ENCODE measurements at regions not wholly inside any gene's neighbourhood (a gene's known extent, or its start where the extent isn't known, plus 50 kb on each side); places are given as distances from the start of the nearest gene placed in this dataset.

GRCh38 chr10:23522345-23522744 is 83.5 kb downstream of the OTUD1 start:
- Histone ChIP-seq H3K4me3 (ENCODE audit: low read length, poor library complexity, severe bottlenecking) (no peak overlapping the region), H3K9ac (ENCODE audit: low read depth, low read length, poor library complexity, severe bottlenecking) (no peak overlapping the region), H3K79me2 (ENCODE audit: insufficient read depth, low read length) (no peaks in the 10 kb centered on the region), H4K20me1 (ENCODE audit: insufficient read depth, low read length, poor library complexity, severe bottlenecking) (no peaks in the 10 kb centered on the region), H3K9me2 (replicated peaks; ENCODE audit: low read depth, low read length) (no peaks in the 10 kb centered on the region), H2AFZ (ENCODE audit: low read length) (no peak overlapping the region), H3K36me3 (ENCODE audit: insufficient read depth, low read length) (no peaks in the 10 kb centered on the region), H3F3A (ENCODE audit: low read depth) (no peaks in the 10 kb centered on the region), H3K4me1 (ENCODE audit: insufficient read depth, low read length, poor library complexity, severe bottlenecking) (no peaks in the 10 kb centered on the region), H3K4me2 (ENCODE audit: low read depth, low read length, poor library complexity, severe bottlenecking) (no peak overlapping the region), H3K27me3 (ENCODE audit: insufficient read depth, low read length, poor library complexity, severe bottlenecking) (no peaks in the 10 kb centered on the region), H3K9me3 (ENCODE audit: insufficient read depth, low read depth, low read length) (no peaks in the 10 kb centered on the region)
- TF ChIP-seq CTCF (conservative IDR thresholded peaks at IDR 0.05; ENCODE audit: low read length) (no peak), EZH2phosphoT487 (IDR thresholded peaks at IDR 0.05; ENCODE audit: borderline replicate concordance) (no peak)

- no peak overlapping the region for H3K4me3 ChIP-seq (ENCODE audit: low read length, poor library complexity, severe bottlenecking)
- H3K9me2 ChIP-seq (replicated peaks; ENCODE audit: low read depth, low read length) = no peaks in the 10 kb centered on the region
- H2AFZ ChIP-seq (ENCODE audit: low read length) = no peak overlapping the region
- no peaks in the 10 kb centered on the region for H3F3A ChIP-seq (ENCODE audit: low read depth)
- H3K4me1 ChIP-seq (ENCODE audit: insufficient read depth, low read length, poor library complexity, severe bottlenecking) = no peaks in the 10 kb centered on the region
- no peaks in the 10 kb centered on the region for H4K20me1 ChIP-seq (ENCODE audit: insufficient read depth, low read length, poor library complexity, severe bottlenecking)
- no peak overlapping the region for H3K9ac ChIP-seq (ENCODE audit: low read depth, low read length, poor library complexity, severe bottlenecking)
- no peaks in the 10 kb centered on the region for H3K79me2 ChIP-seq (ENCODE audit: insufficient read depth, low read length)
- no peak for TF ChIP-seq EZH2phosphoT487 (IDR thresholded peaks at IDR 0.05; ENCODE audit: borderline replicate concordance)
- no peak for TF ChIP-seq CTCF (conservative IDR thresholded peaks at IDR 0.05; ENCODE audit: low read length)
- no peaks in the 10 kb centered on the region for H3K9me3 ChIP-seq (ENCODE audit: insufficient read depth, low read depth, low read length)
- H3K4me2 ChIP-seq (ENCODE audit: low read depth, low read length, poor library complexity, severe bottlenecking) = no peak overlapping the region
- no peaks in the 10 kb centered on the region for H3K27me3 ChIP-seq (ENCODE audit: insufficient read depth, low read length, poor library complexity, severe bottlenecking)
- no peaks in the 10 kb centered on the region for H3K36me3 ChIP-seq (ENCODE audit: insufficient read depth, low read length)
Measured at GRCh38 chr10:23523251-23523650, 84.4 kb downstream of the OTUD1 start.

GRCh38 chr10:23525406-23525805 is 86.5 kb downstream of the OTUD1 start:
- H3K9me2 ChIP-seq (replicated peaks; ENCODE audit: low read depth, low read length) = no peaks in the 10 kb centered on the region
- H3K4me3 ChIP-seq (ENCODE audit: low read length, poor library complexity, severe bottlenecking) = no peak overlapping the region
- H3K9me3 ChIP-seq (ENCODE audit: insufficient read depth, low read depth, low read length) = no peaks in the 10 kb centered on the region
- H4K20me1 ChIP-seq (ENCODE audit: insufficient read depth, low read length, poor library complexity, severe bottlenecking) = no peaks in the 10 kb centered on the region
- no peaks in the 10 kb centered on the region for H3K36me3 ChIP-seq (ENCODE audit: insufficient read depth, low read length)
- no peak overlapping the region for H3K9ac ChIP-seq (ENCODE audit: low read depth, low read length, poor library complexity, severe bottlenecking)
- no peaks in the 10 kb centered on the region for H3K27me3 ChIP-seq (ENCODE audit: insufficient read depth, low read length, poor library complexity, severe bottlenecking)
- H3K4me2 ChIP-seq (ENCODE audit: low read depth, low read length, poor library complexity, severe bottlenecking) = no peak overlapping the region
- no peaks in the 10 kb centered on the region for H3K79me2 ChIP-seq (ENCODE audit: insufficient read depth, low read length)
- H3K4me1 ChIP-seq (ENCODE audit: insufficient read depth, low read length, poor library complexity, severe bottlenecking) = no peaks in the 10 kb centered on the region
- TF ChIP-seq CTCF (conservative IDR thresholded peaks at IDR 0.05; ENCODE audit: low read length) (peak; percentile 60), EZH2phosphoT487 (IDR thresholded peaks at IDR 0.05; ENCODE audit: borderline replicate concordance) (no peak)
- H2AFZ ChIP-seq (ENCODE audit: low read length) = no peak overlapping the region
- H3F3A ChIP-seq (ENCODE audit: low read depth) = no peaks in the 10 kb centered on the region
